SK-N-SH treated with all-trans-retinoic acid at 6 μM for 48 hours (cell line): ENCODE measurements at regions not wholly inside any gene's neighbourhood (a gene's known extent, or its start where the extent isn't known, plus 50 kb on each side); places are given as distances from the start of the nearest gene placed in this dataset.

ENCODE experiments used
- ATAC-seq: fragments of 200-7000 bp; cut with Tn5 transposase; 3 replicates; pipeline ENCODE4 v1.9.1; 2020; ENCODE audit warnings: mild to moderate bottlenecking, moderate library complexity
- ARNTL ChIP-seq: fragments of 450-650 bp; formaldehyde crosslinking; IDR thresholded peaks from 2 replicates; pipeline ENCODE4 v1.5.0; 2020; ENCODE audit warnings: low read depth, mild to moderate bottlenecking, moderate library complexity, borderline replicate concordance
- BACH2 ChIP-seq: fragments of 250-450 bp; sonication (Bioruptor Pico); IDR thresholded peaks from 2 replicates; pipeline ENCODE4 v1.9.0; 2021; ENCODE audit warnings: mild to moderate bottlenecking, borderline replicate concordance
- CSDC2 ChIP-seq: fragments of 250-450 bp; sonication (Bioruptor Pico); IDR thresholded peaks from 2 replicates; pipeline ENCODE4 v1.5.0; 2020; ENCODE audit warnings: mild to moderate bottlenecking, moderate library complexity
- ESRRG ChIP-seq: fragments of 250-450 bp; sonication (Bioruptor Pico); IDR thresholded peaks from 2 replicates; pipeline ENCODE4 v1.6.1; 2021; ENCODE audit warnings: mild to moderate bottlenecking
- ISL1 ChIP-seq: fragments of 250-450 bp; sonication (Bioruptor Pico); IDR thresholded peaks from 2 replicates; pipeline ENCODE4 v2.1.2; 2022; ENCODE audit warnings: mild to moderate bottlenecking, moderate library complexity
- OSR1 ChIP-seq: fragments of 250-450 bp; sonication (Bioruptor Pico); IDR thresholded peaks from 2 replicates; pipeline ENCODE4 v1.8.0; 2022; ENCODE audit warnings: moderate library complexity, mild to moderate bottlenecking, inconsistent platforms
- PATZ1 ChIP-seq: fragments of 250-450 bp; sonication (Bioruptor Pico); IDR thresholded peaks from 2 replicates; pipeline ENCODE4 v1.8.0; 2020; ENCODE audit warnings: mild to moderate bottlenecking, moderate library complexity, borderline replicate concordance
- PPARA ChIP-seq: fragments of 250-450 bp; sonication (Bioruptor Pico); IDR thresholded peaks from 2 replicates; pipeline ENCODE4 v1.5.0; 2020; ENCODE audit warnings: mild to moderate bottlenecking, borderline replicate concordance
- RARB ChIP-seq: fragments of 250-450 bp; sonication (Bioruptor Pico); IDR thresholded peaks from 2 replicates; pipeline ENCODE4 v1.8.0; 2021; ENCODE audit warnings: mild to moderate bottlenecking, moderate library complexity
- TCF4 ChIP-seq: fragments of 250-450 bp; sonication (Bioruptor Pico); IDR thresholded peaks from 2 replicates; pipeline ENCODE4 v1.8.0; 2021; ENCODE audit warnings: mild to moderate bottlenecking, moderate library complexity, borderline replicate concordance
- TOX ChIP-seq: fragments of 250-450 bp; sonication (Bioruptor Pico); IDR thresholded peaks from 2 replicates; pipeline ENCODE4 v1.8.0; 2021; ENCODE audit warnings: mild to moderate bottlenecking, moderate library complexity, borderline replicate concordance
- TSHZ2 ChIP-seq: fragments of 250-450 bp; sonication (Bioruptor Pico); IDR thresholded peaks from 2 replicates; pipeline ENCODE4 v1.5.0; 2020; ENCODE audit warnings: mild to moderate bottlenecking, moderate library complexity
- ZC3H10 ChIP-seq: fragments of 250-450 bp; sonication (Bioruptor Pico); IDR thresholded peaks from 2 replicates; pipeline ENCODE4 v1.5.1; 2021; ENCODE audit warnings: mild to moderate bottlenecking, moderate library complexity
- ZFP3 ChIP-seq: fragments of 250-450 bp; sonication (Bioruptor Pico); IDR thresholded peaks from 2 replicates; pipeline ENCODE4 v1.5.0; 2020; ENCODE audit warnings: mild to moderate bottlenecking, moderate library complexity
- ZFP30 ChIP-seq: fragments of 450-650 bp; formaldehyde crosslinking; IDR thresholded peaks from 2 replicates; pipeline ENCODE4 v1.5.0; 2022; ENCODE audit warnings: mild to moderate bottlenecking, moderate library complexity
- ZNF565 ChIP-seq: fragments of 450-650 bp; formaldehyde crosslinking; conservative IDR thresholded peaks from 2 replicates; pipeline ENCODE4 v1.5.0; 2020; ENCODE audit warnings: low read depth, mild to moderate bottlenecking, moderate library complexity
- ZNF70 ChIP-seq: fragments of 450-650 bp; formaldehyde crosslinking; IDR thresholded peaks from 2 replicates; pipeline ENCODE4 v1.5.0; 2020; ENCODE audit warnings: mild to moderate bottlenecking, moderate library complexity
- ZNF8 ChIP-seq: fragments of 450-650 bp; formaldehyde crosslinking; IDR thresholded peaks from 2 replicates; pipeline ENCODE4 v1.5.0; 2020; ENCODE audit warnings: mild to moderate bottlenecking, moderate library complexity
- TF ChIP-seq, protein P1 (sequence below): fragments of 250-450 bp; sonication (Bioruptor Pico); IDR thresholded peaks from 2 replicates; pipeline ENCODE4 v1.5.1; 2021; ENCODE audit warnings: mild to moderate bottlenecking, moderate library complexity
- TF ChIP-seq, protein P2 (sequence below): fragments of 250-450 bp; sonication (Bioruptor Pico); IDR thresholded peaks from 2 replicates; pipeline ENCODE4 v1.8.0; 2021; ENCODE audit warnings: low read depth, mild to moderate bottlenecking, moderate library complexity, borderline replicate concordance

DNA sequence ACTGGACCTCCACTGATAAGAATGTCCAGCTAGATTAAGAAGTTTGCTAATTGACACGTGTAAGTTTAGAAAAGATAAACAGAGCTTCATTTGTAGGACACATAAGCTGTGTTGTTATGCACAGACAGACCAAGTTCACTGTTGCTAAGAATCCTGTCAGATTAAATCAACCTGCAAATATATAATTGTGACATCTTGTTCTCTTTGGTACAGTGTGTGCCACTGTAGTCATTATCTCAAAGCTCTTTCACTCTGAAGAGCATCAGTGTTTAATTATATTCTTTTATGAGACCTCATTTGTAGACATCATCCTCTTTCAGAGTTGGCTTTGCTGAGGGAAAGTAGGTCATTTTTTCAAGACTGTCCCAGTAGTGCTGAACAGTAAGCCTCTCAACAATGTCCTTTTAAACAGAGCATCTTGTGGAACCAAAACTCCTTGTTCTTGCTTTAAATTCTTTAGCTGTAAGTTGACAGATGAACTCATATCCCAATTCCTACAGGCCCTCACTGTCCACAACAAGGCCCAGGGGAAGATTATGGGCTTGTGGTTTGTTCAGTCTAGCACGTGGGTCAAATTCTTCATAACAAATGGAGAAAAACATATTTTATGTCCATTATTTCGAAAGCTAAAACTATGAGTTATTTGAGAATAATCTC, 252.4 kb downstream of the HDGFL1 start:
- ATAC-seq, result no peak; the same call in 2 of the 3 replicates
- no peak for TF ChIP-seq ZC3H10 (CRISPR knock-in tag)

- no peak for ATAC-seq
These were observed 255.8 kb downstream of the HDGFL1 start for GRCh38 chr6:22825210-22825609.

DNA sequence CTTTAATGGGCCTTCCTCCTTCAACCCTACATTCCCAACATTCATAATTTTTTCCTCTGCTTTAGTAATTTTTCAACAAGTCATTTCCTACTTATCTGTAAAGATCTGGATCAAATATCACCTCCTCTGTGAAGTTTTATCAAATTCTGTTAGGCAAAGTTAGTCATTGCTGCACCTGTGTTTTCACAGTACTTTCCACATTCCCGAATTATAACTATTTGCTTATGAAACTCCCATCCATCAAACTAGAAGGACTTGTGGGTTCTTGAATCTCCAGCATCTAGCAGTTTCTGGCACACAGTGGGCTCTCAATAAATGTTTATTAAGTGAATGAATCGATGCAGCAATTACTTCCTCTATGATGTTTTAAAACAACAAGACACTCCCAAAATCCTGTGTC, 257.6 kb downstream of the HDGFL1 start:
- ATAC-seq, result no peak
- TF ChIP-seq, protein P1, sequence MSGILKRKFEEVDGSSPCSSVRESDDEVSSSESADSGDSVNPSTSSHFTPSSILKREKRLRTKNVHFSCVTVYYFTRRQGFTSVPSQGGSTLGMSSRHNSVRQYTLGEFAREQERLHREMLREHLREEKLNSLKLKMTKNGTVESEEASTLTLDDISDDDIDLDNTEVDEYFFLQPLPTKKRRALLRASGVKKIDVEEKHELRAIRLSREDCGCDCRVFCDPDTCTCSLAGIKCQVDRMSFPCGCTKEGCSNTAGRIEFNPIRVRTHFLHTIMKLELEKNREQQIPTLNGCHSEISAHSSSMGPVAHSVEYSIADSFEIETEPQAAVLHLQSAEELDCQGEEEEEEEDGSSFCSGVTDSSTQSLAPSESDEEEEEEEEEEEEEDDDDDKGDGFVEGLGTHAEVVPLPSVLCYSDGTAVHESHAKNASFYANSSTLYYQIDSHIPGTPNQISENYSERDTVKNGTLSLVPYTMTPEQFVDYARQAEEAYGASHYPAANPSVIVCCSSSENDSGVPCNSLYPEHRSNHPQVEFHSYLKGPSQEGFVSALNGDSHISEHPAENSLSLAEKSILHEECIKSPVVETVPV (CRISPR knock-in tag), result no peak
- TF ChIP-seq ZC3H10 (CRISPR knock-in tag) (no peak), PATZ1 (no peak), PPARA (no peak), BACH2 (CRISPR knock-in tag) (no peak), ZFP30 (no peak), ZNF565 (no peak), CSDC2 (CRISPR knock-in tag) (no peak), ZNF70 (CRISPR knock-in tag) (no peak), ARNTL (CRISPR knock-in tag) (no peak), TCF4 (CRISPR knock-in tag) (no peak)

More at GRCh38 chr6:22825210-22825609, 255.8 kb downstream of the HDGFL1 start:
- TF ChIP-seq TCF4 (CRISPR knock-in tag) (no peak), OSR1 (CRISPR knock-in tag) (no peak), ZC3H10 (CRISPR knock-in tag) (no peak), RARB (no peak), ISL1 (no peak), ZFP3 (CRISPR knock-in tag) (no peak), ZNF8 (CRISPR knock-in tag) (no peak), ZNF565 (no peak), CSDC2 (CRISPR knock-in tag) (no peak), TOX (CRISPR knock-in tag) (no peak), TSHZ2 (CRISPR knock-in tag) (no peak), ESRRG (CRISPR knock-in tag) (no peak), PATZ1 (no peak), BACH2 (CRISPR knock-in tag) (no peak)
- TF ChIP-seq, protein P1 (CRISPR knock-in tag), result no peak
- TF ChIP-seq, protein P2, sequence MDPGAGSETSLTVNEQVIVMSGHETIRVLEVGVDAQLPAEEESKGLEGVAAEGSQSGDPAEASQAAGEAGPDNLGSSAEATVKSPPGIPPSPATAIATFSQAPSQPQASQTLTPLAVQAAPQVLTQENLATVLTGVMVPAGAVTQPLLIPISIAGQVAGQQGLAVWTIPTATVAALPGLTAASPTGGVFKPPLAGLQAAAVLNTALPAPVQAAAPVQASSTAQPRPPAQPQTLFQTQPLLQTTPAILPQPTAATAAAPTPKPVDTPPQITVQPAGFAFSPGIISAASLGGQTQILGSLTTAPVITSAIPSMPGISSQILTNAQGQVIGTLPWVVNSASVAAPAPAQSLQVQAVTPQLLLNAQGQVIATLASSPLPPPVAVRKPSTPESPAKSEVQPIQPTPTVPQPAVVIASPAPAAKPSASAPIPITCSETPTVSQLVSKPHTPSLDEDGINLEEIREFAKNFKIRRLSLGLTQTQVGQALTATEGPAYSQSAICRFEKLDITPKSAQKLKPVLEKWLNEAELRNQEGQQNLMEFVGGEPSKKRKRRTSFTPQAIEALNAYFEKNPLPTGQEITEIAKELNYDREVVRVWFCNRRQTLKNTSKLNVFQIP (CRISPR knock-in tag), result no peak
